Progenitor cell of endocrine pancreas (in vitro differentiated cells): ENCODE measurements at regions not wholly inside any gene's neighbourhood (a gene's known extent, or its start where the extent isn't known, plus 50 kb on each side); places are given as distances from the start of the nearest gene placed in this dataset.

Experiments
- DNase-seq: peaks from one replicate; pipeline ENCODE4 v3.0.0; 2021; ENCODE audit warnings: low spot score; ENCODE audit not compliant: unreplicated experiment
- H3K27ac Mint-ChIP-seq: 2 replicates; pipeline ENCODE4 v1.8.0; 2021; ENCODE audit warnings: mild to moderate bottlenecking, moderate library complexity, mixed read lengths
- H3K27me3 Mint-ChIP-seq: 2 replicates; pipeline ENCODE4 v1.8.0; 2021; ENCODE audit warnings: mixed read lengths
- H3K36me3 Mint-ChIP-seq: 2 replicates; pipeline ENCODE4 v1.8.0; 2022; ENCODE audit warnings: mixed read lengths; ENCODE audit not compliant: insufficient read depth
- H3K4me1 Mint-ChIP-seq: 2 replicates; pipeline ENCODE4 v1.8.0; 2021; ENCODE audit warnings: low read depth, mixed read lengths
- H3K4me3 Mint-ChIP-seq: 2 replicates; pipeline ENCODE4 v1.8.0; 2021; ENCODE audit warnings: low read depth, mild to moderate bottlenecking, moderate library complexity, mixed read lengths
- H3K9me3 Mint-ChIP-seq: 2 replicates; pipeline ENCODE4 v1.8.0; 2021; ENCODE audit warnings: low read depth, mixed read lengths
- CTCF ChIP-seq: fragments of 200-600 bp; sonication (generic); IDR thresholded peaks from one replicate; pipeline ENCODE4 v1.5.0; 2021; ENCODE audit warnings: antibody characterized with exemption, mild to moderate bottlenecking; ENCODE audit not compliant: unreplicated experiment

GRCh38 chr3:110544730-110545129 is 526.9 kb upstream of the NECTIN3 start:
- Mint-ChIP-seq H3K9me3 (no peaks in the 10 kb centered on the region), H3K36me3 (no peaks in the 10 kb centered on the region), H3K27ac (no peak overlapping the region), H3K4me1 (peaks cover 14% of the 10 kb centered on the region), H3K4me3 (no peak overlapping the region), H3K27me3 (no peaks in the 10 kb centered on the region)
- DNase-seq: no peak
- TF ChIP-seq CTCF: no peak

GRCh38 chr3:110550511-110550910 is 521.1 kb upstream of the NECTIN3 start:
- TF ChIP-seq CTCF: no peak
- H3K36me3 Mint-ChIP-seq: no peaks in the 10 kb centered on the region
- H3K27me3 Mint-ChIP-seq: no peaks in the 10 kb centered on the region
- H3K4me1 Mint-ChIP-seq: peaks cover 12% of the 10 kb centered on the region
- H3K9me3 Mint-ChIP-seq: peaks cover 6% of the 10 kb centered on the region
- no peak overlapping the region for H3K27ac Mint-ChIP-seq
- no peak overlapping the region for H3K4me3 Mint-ChIP-seq
- no peak for DNase-seq

GRCh38 chr3:110562621-110563020 is 509.0 kb upstream of the NECTIN3 start:
- H3K36me3 Mint-ChIP-seq: peaks cover 2% of the 10 kb centered on the region
- DNase-seq: no peak
- H3K9me3 Mint-ChIP-seq: peaks cover 30% of the 10 kb centered on the region
- H3K27me3 Mint-ChIP-seq: no peaks in the 10 kb centered on the region
- H3K4me1 Mint-ChIP-seq: peaks cover 3% of the 10 kb centered on the region
- H3K4me3 Mint-ChIP-seq: no peak overlapping the region
- no peak overlapping the region for H3K27ac Mint-ChIP-seq
- TF ChIP-seq CTCF: no peak

GRCh38 chr3:110564674-110565073 is 506.9 kb upstream of the NECTIN3 start:
- H3K4me3 Mint-ChIP-seq: no peak overlapping the region
- no peak for TF ChIP-seq CTCF

GRCh38 chr3:110567029-110567428 is 504.6 kb upstream of the NECTIN3 start:
- TF ChIP-seq CTCF: no peak
- Mint-ChIP-seq H3K27me3 (no peaks in the 10 kb centered on the region), H3K4me3 (no peak overlapping the region), H3K36me3 (peaks cover 2% of the 10 kb centered on the region), H3K27ac (no peak overlapping the region), H3K4me1 (peaks cover 3% of the 10 kb centered on the region), H3K9me3 (peaks cover 10% of the 10 kb centered on the region)
- DNase-seq: no peak

More at GRCh38 chr3:110564674-110565073, 506.9 kb upstream of the NECTIN3 start:
- DNase-seq: no peak
- H3K36me3 Mint-ChIP-seq: peaks cover 2% of the 10 kb centered on the region
- peaks cover 26% of the 10 kb centered on the region for H3K9me3 Mint-ChIP-seq
- H3K27ac Mint-ChIP-seq: no peak overlapping the region
- H3K27me3 Mint-ChIP-seq: no peaks in the 10 kb centered on the region
- H3K4me1 Mint-ChIP-seq: peaks cover 3% of the 10 kb centered on the region
